ENCODE measurements at regions not wholly inside any gene's neighbourhood (a gene's known extent, or its start where the extent isn't known, plus 50 kb on each side); places are given as distances from the start of the nearest gene placed in this dataset.
"Not testable (repeated sequence)": the region's sequence is repeated elsewhere in the genome, so short reads cannot be mapped to it uniquely, and the experiment has no call there.

DNA sequence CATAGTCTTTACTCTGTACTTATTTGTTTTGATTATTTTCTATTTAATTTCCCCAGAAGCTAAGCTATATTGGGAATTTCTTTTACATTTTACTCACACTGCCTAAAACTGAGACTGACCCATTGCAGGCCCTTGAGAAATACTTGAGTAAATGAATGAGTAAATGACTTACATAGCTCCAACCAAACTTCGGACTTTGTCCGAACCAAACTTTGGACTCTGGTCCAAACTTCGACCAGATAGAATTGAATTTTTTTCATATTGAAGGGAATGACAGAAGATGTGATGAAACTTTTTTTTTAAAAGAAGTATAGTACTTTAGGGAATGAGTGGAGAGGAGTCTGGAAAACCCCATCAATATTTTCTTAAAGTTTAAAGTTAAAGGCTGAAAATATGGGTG is 75.6 kb upstream of the MYRIP start:
- Mint-ChIP-seq H3K4me1 (no peaks in the 10 kb centered on the region), H3K36me3 (ENCODE audit: low read depth) (no peaks in the 10 kb centered on the region), H3K9me3 (peaks cover 5% of the 10 kb centered on the region), H3K4me3 (no peak overlapping the region), H3K27me3 (ENCODE audit: low read depth) (no peaks in the 10 kb centered on the region), H3K27ac (ENCODE audit: unreplicated experiment) (no peak overlapping the region)
- no peak for DNase-seq (ENCODE audit: low read depth, low spot score)
- TF ChIP-seq, protein P1, sequence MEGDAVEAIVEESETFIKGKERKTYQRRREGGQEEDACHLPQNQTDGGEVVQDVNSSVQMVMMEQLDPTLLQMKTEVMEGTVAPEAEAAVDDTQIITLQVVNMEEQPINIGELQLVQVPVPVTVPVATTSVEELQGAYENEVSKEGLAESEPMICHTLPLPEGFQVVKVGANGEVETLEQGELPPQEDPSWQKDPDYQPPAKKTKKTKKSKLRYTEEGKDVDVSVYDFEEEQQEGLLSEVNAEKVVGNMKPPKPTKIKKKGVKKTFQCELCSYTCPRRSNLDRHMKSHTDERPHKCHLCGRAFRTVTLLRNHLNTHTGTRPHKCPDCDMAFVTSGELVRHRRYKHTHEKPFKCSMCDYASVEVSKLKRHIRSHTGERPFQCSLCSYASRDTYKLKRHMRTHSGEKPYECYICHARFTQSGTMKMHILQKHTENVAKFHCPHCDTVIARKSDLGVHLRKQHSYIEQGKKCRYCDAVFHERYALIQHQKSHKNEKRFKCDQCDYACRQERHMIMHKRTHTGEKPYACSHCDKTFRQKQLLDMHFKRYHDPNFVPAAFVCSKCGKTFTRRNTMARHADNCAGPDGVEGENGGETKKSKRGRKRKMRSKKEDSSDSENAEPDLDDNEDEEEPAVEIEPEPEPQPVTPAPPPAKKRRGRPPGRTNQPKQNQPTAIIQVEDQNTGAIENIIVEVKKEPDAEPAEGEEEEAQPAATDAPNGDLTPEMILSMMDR (conservative IDR thresholded peaks at IDR 0.05): no peak

DNA sequence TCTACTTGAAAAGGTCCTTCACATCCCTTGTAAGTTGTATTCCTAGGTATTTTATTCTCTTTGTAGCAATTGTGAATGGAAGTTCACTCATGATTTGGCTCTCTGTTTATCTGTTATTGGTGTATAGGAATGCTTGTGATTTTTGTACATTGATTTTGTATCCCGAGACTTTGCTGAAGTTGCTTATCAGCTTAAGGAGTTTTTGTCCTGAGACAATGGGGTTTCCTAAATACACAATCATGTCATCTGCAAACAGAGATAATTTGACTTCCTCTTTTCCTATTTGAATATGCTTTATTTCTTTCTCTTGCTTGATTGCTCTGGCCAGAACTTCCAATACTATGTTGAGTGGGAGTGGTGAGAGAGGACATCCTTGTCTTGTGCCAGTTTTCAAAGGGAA is 69.8 kb upstream of the MYRIP start:
- not testable (repeated sequence) for H3K36me3 Mint-ChIP-seq (ENCODE audit: low read depth); H3K4me1 Mint-ChIP-seq; H3K4me3 Mint-ChIP-seq; H3K27ac Mint-ChIP-seq (ENCODE audit: unreplicated experiment); H3K27me3 Mint-ChIP-seq (ENCODE audit: low read depth); DNase-seq (ENCODE audit: low read depth, low spot score)
- H3K9me3 Mint-ChIP-seq: peaks cover 18% of the 10 kb centered on the region

DNA sequence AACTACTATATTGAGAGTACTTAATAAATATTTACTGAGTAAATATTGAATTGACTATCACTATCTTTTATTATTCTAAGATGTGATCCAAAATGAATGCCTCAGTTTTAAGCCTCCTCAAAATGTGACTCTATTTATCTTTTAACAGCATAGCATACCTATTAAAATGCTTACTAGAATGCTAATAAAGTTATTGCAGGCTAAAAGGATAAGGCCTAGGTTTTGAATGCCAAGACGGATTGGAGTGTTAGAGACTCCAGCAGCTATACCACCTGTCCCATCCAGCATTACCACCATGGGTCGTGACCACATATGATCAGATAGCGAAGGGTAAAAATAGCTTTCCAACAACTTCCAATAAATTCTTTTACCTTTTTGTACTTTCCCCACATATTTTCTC is 64.7 kb upstream of the MYRIP start:
- no peak overlapping the region for H3K27ac Mint-ChIP-seq (ENCODE audit: unreplicated experiment)
- DNase-seq (ENCODE audit: low read depth, low spot score): no peak
- peaks cover 7% of the 10 kb centered on the region for H3K27me3 Mint-ChIP-seq (ENCODE audit: low read depth)
- H3K9me3 Mint-ChIP-seq: peaks cover 17% of the 10 kb centered on the region
- no peak overlapping the region for H3K4me3 Mint-ChIP-seq
- H3K36me3 Mint-ChIP-seq (ENCODE audit: low read depth): peaks cover 5% of the 10 kb centered on the region
- TF ChIP-seq, protein P1 (conservative IDR thresholded peaks at IDR 0.05): no peak
- H3K4me1 Mint-ChIP-seq: no peaks in the 10 kb centered on the region

DNA sequence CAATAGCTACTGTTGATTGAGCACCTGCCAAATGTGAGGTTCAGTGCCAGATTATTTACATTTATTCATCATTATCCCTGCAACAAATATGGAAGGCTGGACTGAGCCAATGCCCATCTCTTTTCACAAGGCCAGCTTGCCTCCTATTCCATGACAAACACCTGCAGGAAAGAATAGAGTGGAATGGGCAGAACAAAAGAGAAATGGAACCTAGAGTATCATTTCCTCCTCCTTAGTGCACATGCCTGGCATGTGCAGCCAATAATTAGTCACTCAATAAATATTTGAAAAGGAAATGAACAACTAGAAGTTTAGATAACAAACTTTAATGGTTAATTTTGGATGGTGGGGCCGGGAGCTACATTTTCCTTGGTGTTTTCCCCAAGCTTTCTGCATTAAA is 61.4 kb upstream of the MYRIP start:
- H3K27ac Mint-ChIP-seq (ENCODE audit: unreplicated experiment): no peak overlapping the region
- no peak overlapping the region for H3K4me3 Mint-ChIP-seq

DNA sequence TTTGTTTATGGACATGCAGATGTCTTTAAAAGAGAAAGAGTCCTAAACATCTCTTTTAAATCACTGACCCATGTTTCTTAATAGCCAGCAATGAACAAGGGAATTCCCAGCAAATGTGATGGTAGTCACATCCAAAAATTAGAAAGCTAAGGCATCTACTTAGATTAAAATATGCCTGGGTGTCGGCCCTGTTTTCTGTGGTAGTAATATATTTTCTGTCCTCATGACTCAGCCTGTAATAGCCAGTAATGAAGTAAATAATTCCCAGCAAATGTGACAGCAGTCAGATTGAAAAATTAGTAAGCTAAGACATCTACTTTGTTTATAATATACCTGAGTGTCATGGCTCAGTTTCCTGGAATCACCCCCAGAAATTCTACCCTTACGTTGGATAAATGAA is 60.6 kb upstream of the MYRIP start:
- no peak overlapping the region for H3K27ac Mint-ChIP-seq (ENCODE audit: unreplicated experiment)
- H3K9me3 Mint-ChIP-seq: no peaks in the 10 kb centered on the region
- H3K4me1 Mint-ChIP-seq: no peaks in the 10 kb centered on the region
- DNase-seq (ENCODE audit: low read depth, low spot score): no peak
- no peak overlapping the region for H3K4me3 Mint-ChIP-seq
- no peaks in the 10 kb centered on the region for H3K36me3 Mint-ChIP-seq (ENCODE audit: low read depth)
- no peaks in the 10 kb centered on the region for H3K27me3 Mint-ChIP-seq (ENCODE audit: low read depth)
- TF ChIP-seq, protein P1 (conservative IDR thresholded peaks at IDR 0.05): no peak

More for the DNA sequence above, 61.4 kb upstream of the MYRIP start:
- H3K27me3 Mint-ChIP-seq (ENCODE audit: low read depth): no peaks in the 10 kb centered on the region
- DNase-seq (ENCODE audit: low read depth, low spot score): no peak
- no peaks in the 10 kb centered on the region for H3K4me1 Mint-ChIP-seq
- no peaks in the 10 kb centered on the region for H3K36me3 Mint-ChIP-seq (ENCODE audit: low read depth)
- no peaks in the 10 kb centered on the region for H3K9me3 Mint-ChIP-seq
- TF ChIP-seq, protein P1 (conservative IDR thresholded peaks at IDR 0.05): no peak

DNA sequence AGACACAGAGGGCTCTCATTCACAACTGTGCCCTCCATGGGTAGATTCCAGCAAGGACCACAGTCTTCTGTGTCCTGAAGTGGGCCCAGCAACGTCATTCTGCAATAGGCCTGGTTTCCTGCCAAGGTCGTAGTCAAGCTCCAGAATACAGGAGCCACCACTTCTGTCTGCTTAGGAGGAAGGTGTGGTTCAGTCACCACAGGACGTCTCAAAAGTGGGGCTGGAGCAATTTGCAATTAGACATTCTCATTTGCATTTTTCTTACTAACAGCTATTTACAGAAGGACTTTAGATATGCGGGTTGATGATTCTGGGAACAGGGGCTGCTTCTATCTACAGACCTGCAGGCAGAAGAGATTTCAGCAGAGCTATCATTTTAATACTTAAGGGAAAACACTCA is 58.7 kb upstream of the MYRIP start:
- TF ChIP-seq, protein P1 (conservative IDR thresholded peaks at IDR 0.05): no peak
- no peak overlapping the region for H3K4me3 Mint-ChIP-seq
- DNase-seq (ENCODE audit: low read depth, low spot score): no peak
- H3K9me3 Mint-ChIP-seq: no peaks in the 10 kb centered on the region
- H3K27ac Mint-ChIP-seq (ENCODE audit: unreplicated experiment): peak overlapping the region; percentile 35
- no peaks in the 10 kb centered on the region for H3K4me1 Mint-ChIP-seq
- H3K27me3 Mint-ChIP-seq (ENCODE audit: low read depth): no peaks in the 10 kb centered on the region
- no peaks in the 10 kb centered on the region for H3K36me3 Mint-ChIP-seq (ENCODE audit: low read depth)
